Fibroblast of lung (primary cell): ENCODE measurements at regions not wholly inside any gene's neighbourhood (a gene's known extent, or its start where the extent isn't known, plus 50 kb on each side); places are given as distances from the start of the nearest gene placed in this dataset.

ENCODE experiments used
- EZH2 ChIP-seq: IDR thresholded peaks from 2 replicates; pipeline ENCODE4 v1.5.1; 2012; ENCODE audit warnings: low read length, control low read depth, mild to moderate bottlenecking; ENCODE audit errors: missing control alignments
- TF ChIP-seq, protein P1 (sequence below), 2 donors: IDR thresholded peaks in 1 of 2; conservative IDR thresholded peaks in 1 of 2; 1 replicate in 1 of 2; 2 replicates in 1 of 2; pipeline ENCODE4 v1.5.1; 2011 to 2012; ENCODE audit warnings: low read length in 2 of 2, control low read depth in 1 of 2, inconsistent platforms in 1 of 2, low read depth in 1 of 2, mild to moderate bottlenecking in 1 of 2

DNA sequence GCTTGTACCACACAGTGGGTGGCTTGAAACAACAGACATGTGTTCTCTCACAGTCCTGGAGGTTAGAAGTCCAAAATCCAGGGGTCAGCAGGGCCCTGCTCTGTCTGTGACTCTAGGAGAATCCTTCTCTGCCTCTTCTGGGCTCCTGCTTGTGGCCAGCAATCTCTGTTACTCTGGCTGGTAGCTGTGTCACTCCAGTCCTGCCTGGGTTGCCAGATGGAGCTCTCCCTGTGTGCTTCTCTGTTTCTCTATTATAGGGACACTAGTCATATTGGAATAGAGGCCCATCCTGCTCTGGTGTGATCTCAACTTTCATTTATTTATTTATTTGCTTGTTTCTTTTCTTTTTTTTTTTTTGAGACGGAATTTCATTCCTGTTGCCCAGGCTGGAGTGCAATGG, 276.6 kb upstream of the GALNT17 start:
- TF ChIP-seq, protein P1, sequence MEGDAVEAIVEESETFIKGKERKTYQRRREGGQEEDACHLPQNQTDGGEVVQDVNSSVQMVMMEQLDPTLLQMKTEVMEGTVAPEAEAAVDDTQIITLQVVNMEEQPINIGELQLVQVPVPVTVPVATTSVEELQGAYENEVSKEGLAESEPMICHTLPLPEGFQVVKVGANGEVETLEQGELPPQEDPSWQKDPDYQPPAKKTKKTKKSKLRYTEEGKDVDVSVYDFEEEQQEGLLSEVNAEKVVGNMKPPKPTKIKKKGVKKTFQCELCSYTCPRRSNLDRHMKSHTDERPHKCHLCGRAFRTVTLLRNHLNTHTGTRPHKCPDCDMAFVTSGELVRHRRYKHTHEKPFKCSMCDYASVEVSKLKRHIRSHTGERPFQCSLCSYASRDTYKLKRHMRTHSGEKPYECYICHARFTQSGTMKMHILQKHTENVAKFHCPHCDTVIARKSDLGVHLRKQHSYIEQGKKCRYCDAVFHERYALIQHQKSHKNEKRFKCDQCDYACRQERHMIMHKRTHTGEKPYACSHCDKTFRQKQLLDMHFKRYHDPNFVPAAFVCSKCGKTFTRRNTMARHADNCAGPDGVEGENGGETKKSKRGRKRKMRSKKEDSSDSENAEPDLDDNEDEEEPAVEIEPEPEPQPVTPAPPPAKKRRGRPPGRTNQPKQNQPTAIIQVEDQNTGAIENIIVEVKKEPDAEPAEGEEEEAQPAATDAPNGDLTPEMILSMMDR (conservative IDR thresholded peaks at IDR 0.05 in 1 of 2, IDR thresholded peaks at IDR 0.05 in 1 of 2; ENCODE audit: low read depth in 1 of 2, low read length in 2 of 2): no peak
- no peak for TF ChIP-seq EZH2
